Smooth muscle cell (in vitro differentiated cells): ENCODE measurements at regions not wholly inside any gene's neighbourhood (a gene's known extent, or its start where the extent isn't known, plus 50 kb on each side); places are given as distances from the start of the nearest gene placed in this dataset.
"Not testable (repeated sequence)": the region's sequence is repeated elsewhere in the genome, so short reads cannot be mapped to it uniquely, and the experiment has no call there.

Source experiments
- DNase-seq: peaks from one replicate; lab custom pipeline; 2025; ENCODE audit not compliant: unreplicated experiment; lab: John Stamatoyannopoulos, UW
- H2AFZ ChIP-seq: fragments of 200-600 bp; sonication (generic); 2 replicates; pipeline ENCODE4 v1.6.0; 2016; ENCODE audit warnings: antibody characterized with exemption, low read depth, mild to moderate bottlenecking
- H3F3A ChIP-seq: fragments of 200-600 bp; sonication (generic); 2 replicates; pipeline ENCODE4 v1.6.0; 2017; ENCODE audit warnings: antibody characterized with exemption, low read depth
- H3K27ac ChIP-seq: fragments of 200-600 bp; sonication (generic); 2 replicates; pipeline ENCODE4 v1.5.1; 2016; ENCODE audit warnings: low read depth, mild to moderate bottlenecking
- H3K27me3 ChIP-seq: fragments of 200-600 bp; sonication (generic); 2 replicates; pipeline ENCODE4 v1.6.1; 2016; ENCODE audit warnings: low read depth, mild to moderate bottlenecking
- H3K36me3 ChIP-seq: fragments of 200-600 bp; sonication (generic); 2 replicates; pipeline ENCODE4 v1.5.1; 2016; ENCODE audit warnings: low read depth
- H3K4me1 ChIP-seq: fragments of 200-600 bp; sonication (generic); 2 replicates; pipeline ENCODE4 v1.5.1; 2016; ENCODE audit warnings: low read depth
- H3K4me2 ChIP-seq: fragments of 200-600 bp; sonication (generic); 2 replicates; pipeline ENCODE4 v1.6.0; 2016; ENCODE audit warnings: mild to moderate bottlenecking
- H3K4me3 ChIP-seq: fragments of 200-600 bp; sonication (generic); 2 replicates; pipeline ENCODE4 v1.5.1; 2016; ENCODE audit warnings: mild to moderate bottlenecking
- H3K79me2 ChIP-seq: fragments of 200-600 bp; sonication (generic); 2 replicates; pipeline ENCODE4 v1.6.0; 2016; ENCODE audit warnings: low read depth, mild to moderate bottlenecking
- H3K9ac ChIP-seq: fragments of 200-600 bp; sonication (generic); 2 replicates; pipeline ENCODE4 v1.6.0; 2016; ENCODE audit warnings: low read depth
- H3K9me3 ChIP-seq: fragments of 200-600 bp; sonication (generic); replicated peaks from 2 replicates; pipeline ENCODE4 v1.5.1; 2016; ENCODE audit warnings: low read depth
- H4K20me1 ChIP-seq: fragments of 200-600 bp; sonication (generic); 2 replicates; pipeline ENCODE4 v1.6.0; 2016; ENCODE audit warnings: low read depth
- CTCF ChIP-seq: fragments of 200-600 bp; sonication (generic); IDR thresholded peaks from 2 replicates; pipeline ENCODE4 v1.5.1; 2017; ENCODE audit warnings: borderline replicate concordance, mild to moderate bottlenecking, antibody characterized with exemption; ENCODE audit not compliant: insufficient read depth, poor library complexity, severe bottlenecking
- WGBS: methylation state at CpG from one replicate; pipeline ENCODE4 v1.1.7; 2016; ENCODE audit warnings: low lambda C conversion rate; 5-methylcytosine and 5-hydroxymethylcytosine counted together

GRCh38 chr17:63223212-63223911 is 222.7 kb downstream of the CYB561 start:
- Histone ChIP-seq H3K4me2 (no peak overlapping the region), H4K20me1 (peaks cover 16% of the 10 kb centered on the region), H3K9ac (no peak overlapping the region), H3K27me3 (no peaks in the 10 kb centered on the region), H3F3A (no peaks in the 10 kb centered on the region), H3K4me3 (no peak overlapping the region), H3K79me2 (no peaks in the 10 kb centered on the region), H2AFZ (no peak overlapping the region), H3K9me3 (no peaks in the 10 kb centered on the region), H3K27ac (no peak overlapping the region), H3K36me3 (no peaks in the 10 kb centered on the region), H3K4me1 (no peaks in the 10 kb centered on the region)
- DNase-seq: no peak
- WGBS: 98% methylated on average over 7 of the region's 7 CpGs
- no peak for TF ChIP-seq CTCF

GRCh38 chr17:63224644-63225043 is 221.5 kb downstream of the CYB561 start:
- no peak overlapping the region for H2AFZ ChIP-seq
- no peaks in the 10 kb centered on the region for H3K36me3 ChIP-seq
- no peaks in the 10 kb centered on the region for H3K27me3 ChIP-seq
- H3K79me2 ChIP-seq: peaks cover 7% of the 10 kb centered on the region
- no peaks in the 10 kb centered on the region for H3K4me1 ChIP-seq
- H3K27ac ChIP-seq: no peak overlapping the region
- H3K4me2 ChIP-seq: no peak overlapping the region
- no peak overlapping the region for H3K4me3 ChIP-seq
- TF ChIP-seq CTCF: no peak
- H4K20me1 ChIP-seq: peaks cover 25% of the 10 kb centered on the region
- no peak overlapping the region for H3K9ac ChIP-seq
- no peaks in the 10 kb centered on the region for H3K9me3 ChIP-seq
- no peaks in the 10 kb centered on the region for H3F3A ChIP-seq
- DNase-seq: no peak

GRCh38 chr17:63226720-63227119 is 219.4 kb downstream of the CYB561 start:
- not testable (repeated sequence) for H3K36me3 ChIP-seq
- H3K79me2 ChIP-seq: peaks cover 15% of the 10 kb centered on the region

GRCh38 chr17:63231015-63231620 is 215.0 kb downstream of the CYB561 start:
- H2AFZ ChIP-seq, H3K27ac ChIP-seq, H3K4me2 ChIP-seq, DNase-seq, H3K27me3 ChIP-seq, H3K9ac ChIP-seq, H3K4me3 ChIP-seq, H3K36me3 ChIP-seq, H3K4me1 ChIP-seq, H3F3A ChIP-seq, H3K9me3 ChIP-seq: not testable (repeated sequence)
- peaks cover 18% of the 10 kb centered on the region for H3K79me2 ChIP-seq
- WGBS: 100% methylated on average over 2 of the region's 2 CpGs
- peaks cover 29% of the 10 kb centered on the region for H4K20me1 ChIP-seq

More at GRCh38 chr17:63226720-63227119, 219.4 kb downstream of the CYB561 start:
- DNase-seq, H3K9me3 ChIP-seq, H3K27me3 ChIP-seq, H3K4me3 ChIP-seq, H3K27ac ChIP-seq, H3K4me1 ChIP-seq, H3K4me2 ChIP-seq, H2AFZ ChIP-seq, H3F3A ChIP-seq, H3K9ac ChIP-seq: not testable (repeated sequence)
- peaks cover 25% of the 10 kb centered on the region for H4K20me1 ChIP-seq
